ENCODE measurements at regions not wholly inside any gene's neighbourhood (a gene's known extent, or its start where the extent isn't known, plus 50 kb on each side); places are given as distances from the start of the nearest gene placed in this dataset.

- TF ChIP-seq POLR2AphosphoS5 (IDR thresholded peaks at IDR 0.05; ENCODE audit: low read depth): no peak
- TF ChIP-seq, protein P1, sequence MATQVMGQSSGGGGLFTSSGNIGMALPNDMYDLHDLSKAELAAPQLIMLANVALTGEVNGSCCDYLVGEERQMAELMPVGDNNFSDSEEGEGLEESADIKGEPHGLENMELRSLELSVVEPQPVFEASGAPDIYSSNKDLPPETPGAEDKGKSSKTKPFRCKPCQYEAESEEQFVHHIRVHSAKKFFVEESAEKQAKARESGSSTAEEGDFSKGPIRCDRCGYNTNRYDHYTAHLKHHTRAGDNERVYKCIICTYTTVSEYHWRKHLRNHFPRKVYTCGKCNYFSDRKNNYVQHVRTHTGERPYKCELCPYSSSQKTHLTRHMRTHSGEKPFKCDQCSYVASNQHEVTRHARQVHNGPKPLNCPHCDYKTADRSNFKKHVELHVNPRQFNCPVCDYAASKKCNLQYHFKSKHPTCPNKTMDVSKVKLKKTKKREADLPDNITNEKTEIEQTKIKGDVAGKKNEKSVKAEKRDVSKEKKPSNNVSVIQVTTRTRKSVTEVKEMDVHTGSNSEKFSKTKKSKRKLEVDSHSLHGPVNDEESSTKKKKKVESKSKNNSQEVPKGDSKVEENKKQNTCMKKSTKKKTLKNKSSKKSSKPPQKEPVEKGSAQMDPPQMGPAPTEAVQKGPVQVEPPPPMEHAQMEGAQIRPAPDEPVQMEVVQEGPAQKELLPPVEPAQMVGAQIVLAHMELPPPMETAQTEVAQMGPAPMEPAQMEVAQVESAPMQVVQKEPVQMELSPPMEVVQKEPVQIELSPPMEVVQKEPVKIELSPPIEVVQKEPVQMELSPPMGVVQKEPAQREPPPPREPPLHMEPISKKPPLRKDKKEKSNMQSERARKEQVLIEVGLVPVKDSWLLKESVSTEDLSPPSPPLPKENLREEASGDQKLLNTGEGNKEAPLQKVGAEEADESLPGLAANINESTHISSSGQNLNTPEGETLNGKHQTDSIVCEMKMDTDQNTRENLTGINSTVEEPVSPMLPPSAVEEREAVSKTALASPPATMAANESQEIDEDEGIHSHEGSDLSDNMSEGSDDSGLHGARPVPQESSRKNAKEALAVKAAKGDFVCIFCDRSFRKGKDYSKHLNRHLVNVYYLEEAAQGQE (IDR thresholded peaks at IDR 0.05; ENCODE audit: insufficient replicate concordance, low read depth): no peak
Measured at GRCh38 chrX:143298663-143299241, 218.5 kb downstream of the SPANXN3 start.
